Parathyroid adenoma (tissue), 2 donors: ENCODE measurements at regions not wholly inside any gene's neighbourhood (a gene's known extent, or its start where the extent isn't known, plus 50 kb on each side); places are given as distances from the start of the nearest gene placed in this dataset.

Source experiments
- H2AFZ ChIP-seq: fragments of 300-600 bp; sonication (generic); one replicate; pipeline ENCODE4 v1.7.0; 2017; ENCODE audit warnings: antibody characterized with exemption, mild to moderate bottlenecking
- H3K27ac ChIP-seq: fragments of 300-600 bp; sonication (generic); one replicate; pipeline ENCODE4 v1.7.0; 2017
- H3K27me3 ChIP-seq: fragments of 300-600 bp; sonication (generic); one replicate; pipeline ENCODE4 v1.7.0; 2017; ENCODE audit warnings: low read length; ENCODE audit not compliant: control insufficient read depth, insufficient read depth
- H3K36me3 ChIP-seq: fragments of 300-600 bp; sonication (generic); one replicate; pipeline ENCODE4 v1.7.0; 2017; ENCODE audit warnings: low read length; ENCODE audit not compliant: control insufficient read depth, insufficient read depth
- H3K4me1 ChIP-seq: fragments of 300-600 bp; sonication (generic); one replicate; pipeline ENCODE4 v1.7.0; 2017; ENCODE audit warnings: control low read depth
- H3K4me2 ChIP-seq: fragments of 300-600 bp; sonication (generic); one replicate; pipeline ENCODE4 v1.7.0; 2017; ENCODE audit warnings: low read length
- H3K4me3 ChIP-seq: fragments of 300-600 bp; sonication (generic); one replicate; pipeline ENCODE4 v1.7.0; 2017; ENCODE audit warnings: low read depth, low read length
- H3K79me2 ChIP-seq: fragments of 300-600 bp; sonication (generic); one replicate; pipeline ENCODE4 v1.7.0; 2017; ENCODE audit warnings: control low read depth
- H3K9ac ChIP-seq: fragments of 300-600 bp; sonication (generic); one replicate; pipeline ENCODE4 v1.7.0; 2017; ENCODE audit warnings: mild to moderate bottlenecking
- H3K9me3 ChIP-seq: fragments of 300-600 bp; sonication (generic); one replicate; pipeline ENCODE4 v1.7.0; 2017; ENCODE audit warnings: low read length; ENCODE audit not compliant: control insufficient read depth
- TF ChIP-seq, protein P1 (sequence below): fragments of 300-600 bp; sonication (generic); IDR thresholded peaks from one replicate; pipeline ENCODE4 v1.7.0; 2017; ENCODE audit warnings: antibody characterized with exemption, mild to moderate bottlenecking
- donor health status: primary hyperparathyroidism.

DNA sequence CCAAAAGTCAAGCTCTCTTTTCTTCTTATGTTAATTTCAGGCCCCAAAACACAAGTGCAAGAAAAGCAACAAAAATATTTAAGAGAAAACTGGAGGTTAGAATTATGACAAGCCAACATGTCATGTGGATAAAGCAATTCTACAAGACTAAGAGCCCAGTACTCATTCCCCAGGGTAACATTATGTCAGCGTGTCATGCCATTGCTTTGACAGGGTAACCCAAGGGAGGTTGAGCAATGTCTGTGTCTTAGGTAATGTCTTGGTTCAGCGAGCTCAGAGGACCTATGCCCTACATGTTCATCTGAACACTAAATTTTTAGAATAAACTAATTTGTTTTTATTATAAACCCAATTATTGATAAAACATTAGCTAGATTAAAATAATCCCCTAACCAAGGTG lies 173.2 kb upstream of the ZNF804A start:
- Histone ChIP-seq H3K36me3 (no peaks in the 10 kb centered on the region), H3K27ac (no peak overlapping the region), H3K4me2 (no peak overlapping the region), H3K27me3 (no peaks in the 10 kb centered on the region), H3K9ac (no peak overlapping the region), H3K4me3 (no peak overlapping the region), H2AFZ (no peak overlapping the region), H3K79me2 (no peaks in the 10 kb centered on the region), H3K4me1 (no peaks in the 10 kb centered on the region), H3K9me3 (no peaks in the 10 kb centered on the region)
- TF ChIP-seq, protein P1, sequence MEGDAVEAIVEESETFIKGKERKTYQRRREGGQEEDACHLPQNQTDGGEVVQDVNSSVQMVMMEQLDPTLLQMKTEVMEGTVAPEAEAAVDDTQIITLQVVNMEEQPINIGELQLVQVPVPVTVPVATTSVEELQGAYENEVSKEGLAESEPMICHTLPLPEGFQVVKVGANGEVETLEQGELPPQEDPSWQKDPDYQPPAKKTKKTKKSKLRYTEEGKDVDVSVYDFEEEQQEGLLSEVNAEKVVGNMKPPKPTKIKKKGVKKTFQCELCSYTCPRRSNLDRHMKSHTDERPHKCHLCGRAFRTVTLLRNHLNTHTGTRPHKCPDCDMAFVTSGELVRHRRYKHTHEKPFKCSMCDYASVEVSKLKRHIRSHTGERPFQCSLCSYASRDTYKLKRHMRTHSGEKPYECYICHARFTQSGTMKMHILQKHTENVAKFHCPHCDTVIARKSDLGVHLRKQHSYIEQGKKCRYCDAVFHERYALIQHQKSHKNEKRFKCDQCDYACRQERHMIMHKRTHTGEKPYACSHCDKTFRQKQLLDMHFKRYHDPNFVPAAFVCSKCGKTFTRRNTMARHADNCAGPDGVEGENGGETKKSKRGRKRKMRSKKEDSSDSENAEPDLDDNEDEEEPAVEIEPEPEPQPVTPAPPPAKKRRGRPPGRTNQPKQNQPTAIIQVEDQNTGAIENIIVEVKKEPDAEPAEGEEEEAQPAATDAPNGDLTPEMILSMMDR = no peak

DNA sequence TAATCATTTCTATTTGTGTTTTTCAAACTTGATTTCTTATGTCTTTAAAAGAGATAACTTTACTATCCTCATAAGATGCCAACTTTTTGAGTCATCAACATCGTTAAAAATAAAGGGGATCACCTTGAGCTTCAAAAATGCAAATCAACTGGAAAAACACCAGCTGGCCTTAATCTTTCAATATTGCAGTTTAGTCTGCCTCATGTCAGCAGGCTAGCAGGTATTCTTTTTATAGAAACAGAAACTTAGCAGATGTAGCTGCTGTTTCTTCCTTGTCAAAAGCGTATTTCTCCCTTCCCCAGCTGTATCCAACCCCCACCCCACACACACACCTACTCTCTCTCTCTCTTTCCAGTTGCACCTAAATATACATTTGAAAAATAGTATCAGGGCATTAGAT lies 154.1 kb upstream of the ZNF804A start:
- H3K4me3 ChIP-seq = no peak overlapping the region
- no peaks in the 10 kb centered on the region for H3K4me1 ChIP-seq
- H3K36me3 ChIP-seq = no peaks in the 10 kb centered on the region
- no peaks in the 10 kb centered on the region for H3K27me3 ChIP-seq
- no peaks in the 10 kb centered on the region for H3K9me3 ChIP-seq
- no peak overlapping the region for H2AFZ ChIP-seq
- H3K9ac ChIP-seq = no peak overlapping the region
- H3K27ac ChIP-seq = no peak overlapping the region
- H3K79me2 ChIP-seq = no peaks in the 10 kb centered on the region
- TF ChIP-seq, protein P1 = no peak
- no peak overlapping the region for H3K4me2 ChIP-seq

DNA sequence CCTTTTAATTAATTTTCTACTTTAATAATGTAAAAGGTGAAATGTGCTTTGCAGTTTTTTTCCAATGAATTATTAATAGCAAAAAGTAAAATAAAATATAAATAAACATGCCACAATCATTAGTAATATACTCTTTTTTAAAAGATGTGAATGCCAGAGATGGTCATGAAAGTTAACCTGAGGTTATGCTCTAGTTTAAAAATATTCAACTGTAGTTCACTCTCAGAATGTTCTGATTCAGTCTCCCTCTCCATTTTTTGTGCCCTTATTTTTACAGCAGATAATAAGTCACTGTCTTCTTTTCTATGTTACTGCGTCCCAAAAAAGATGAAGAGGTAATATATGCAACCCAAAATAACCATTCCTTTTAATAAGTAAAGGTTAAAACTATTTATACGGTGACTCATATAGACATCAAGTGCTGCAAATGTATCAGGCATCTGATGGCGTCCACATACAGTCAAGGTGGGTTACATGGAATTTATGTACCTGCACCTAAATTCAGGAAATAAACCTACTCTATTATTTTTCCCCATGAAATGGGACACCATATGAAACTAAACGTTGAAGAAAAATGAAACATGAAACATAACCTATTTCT lies 153.6 kb upstream of the ZNF804A start:
- no peaks in the 10 kb centered on the region for H3K79me2 ChIP-seq
- TF ChIP-seq, protein P1 = no peak
- no peaks in the 10 kb centered on the region for H3K36me3 ChIP-seq
- no peak overlapping the region for H2AFZ ChIP-seq
- H3K27ac ChIP-seq = no peak overlapping the region
- H3K4me2 ChIP-seq = no peak overlapping the region
- H3K9ac ChIP-seq = no peak overlapping the region
- no peak overlapping the region for H3K4me3 ChIP-seq
- no peaks in the 10 kb centered on the region for H3K4me1 ChIP-seq
- H3K27me3 ChIP-seq = no peaks in the 10 kb centered on the region
- H3K9me3 ChIP-seq = no peaks in the 10 kb centered on the region

DNA sequence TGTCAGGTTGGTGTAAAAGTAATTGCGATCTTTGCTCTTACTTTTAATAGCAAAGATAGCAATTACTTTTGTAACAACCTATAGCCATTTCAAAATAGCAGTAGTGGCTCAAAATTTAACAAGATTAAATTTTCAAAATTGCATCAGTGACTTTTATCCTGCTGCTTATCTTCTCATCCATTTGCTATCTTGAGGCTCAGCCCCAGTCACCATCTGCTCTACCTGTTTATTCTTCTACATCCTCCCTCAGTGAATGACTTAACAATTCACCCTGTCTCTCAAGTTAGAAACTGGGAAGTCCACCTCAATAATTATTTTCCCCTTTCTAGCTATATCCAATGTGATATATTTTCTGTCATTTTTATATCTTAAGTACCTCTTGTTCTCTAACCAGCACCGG lies 148.6 kb upstream of the ZNF804A start:
- Histone ChIP-seq H3K27me3 (no peaks in the 10 kb centered on the region), H3K4me2 (no peak overlapping the region), H3K9ac (no peak overlapping the region), H3K4me1 (no peaks in the 10 kb centered on the region), H3K4me3 (no peak overlapping the region), H2AFZ (no peak overlapping the region), H3K9me3 (no peaks in the 10 kb centered on the region), H3K27ac (no peak overlapping the region), H3K79me2 (no peaks in the 10 kb centered on the region), H3K36me3 (no peaks in the 10 kb centered on the region)
- TF ChIP-seq, protein P1 = no peak

DNA sequence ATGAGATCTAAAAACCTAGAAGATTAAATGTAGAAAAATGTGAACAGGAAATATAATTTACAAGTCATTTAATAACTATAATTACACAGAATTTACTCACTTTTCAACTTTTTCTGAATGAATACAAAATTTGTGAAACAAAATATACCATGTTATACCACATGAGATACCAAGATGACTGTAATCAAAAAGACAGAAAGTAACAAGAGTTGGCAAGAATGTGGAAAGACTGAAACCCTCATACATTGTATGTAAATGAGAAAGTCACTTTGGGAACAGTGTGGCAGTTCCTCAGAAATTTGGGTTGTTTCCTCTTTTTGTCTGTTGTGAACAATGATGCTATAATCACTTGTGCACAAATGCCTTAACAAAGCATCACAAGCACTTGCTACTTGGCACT lies 145.4 kb upstream of the ZNF804A start:
- H3K27me3 ChIP-seq = no peaks in the 10 kb centered on the region
- no peak overlapping the region for H3K4me3 ChIP-seq
- no peaks in the 10 kb centered on the region for H3K4me1 ChIP-seq
- H3K36me3 ChIP-seq = no peaks in the 10 kb centered on the region
- no peak overlapping the region for H2AFZ ChIP-seq
- TF ChIP-seq, protein P1 = no peak
- no peaks in the 10 kb centered on the region for H3K79me2 ChIP-seq
- no peak overlapping the region for H3K4me2 ChIP-seq
- no peak overlapping the region for H3K27ac ChIP-seq
- no peak overlapping the region for H3K9ac ChIP-seq
- no peaks in the 10 kb centered on the region for H3K9me3 ChIP-seq
